SK-N-SH (cell line): ENCODE measurements at regions not wholly inside any gene's neighbourhood (a gene's known extent, or its start where the extent isn't known, plus 50 kb on each side); places are given as distances from the start of the nearest gene placed in this dataset.

ENCODE experiments used
- CTCF ChIA-PET: fragments of 300-600, 350-600 bp; formaldehyde crosslinking; extraction: SDS; loops from one replicate; lab custom pipeline; 2021; lab: Yijun Ruan, JAX
- POLR2A ChIA-PET: fragments of 350-600 bp; sonication (Branson Sonifier 250); formaldehyde crosslinking; extraction: SDS; loops from one replicate; lab custom pipeline; 2020; ENCODE audit warnings: antibody characterized with exemption, inconsistent platforms; lab: Yijun Ruan, JAX
- DNase-seq: peaks from one replicate; pipeline ENCODE4 v3.0.0; 2012
- H2AFZ ChIP-seq: fragments of 200-600 bp; sonication (generic); 2 replicates; pipeline ENCODE4 v1.8.1; 2016; ENCODE audit warnings: antibody characterized with exemption, mild to moderate bottlenecking, low read depth
- H3F3A ChIP-seq: fragments of 200-600 bp; sonication (generic); replicated peaks from 2 replicates; pipeline ENCODE3; 2016; ENCODE audit warnings: antibody characterized with exemption, mild to moderate bottlenecking; ENCODE audit not compliant: insufficient read depth
- H3K27ac ChIP-seq, 2 experiments: fragments of 200-500 bp in 1 of 2; fragments of 200-600 bp in 1 of 2; sonication (Bioruptor generic) in 1 of 2; sonication (generic), shearing (Covaris generic) in 1 of 2; 2 replicates each; pipeline versions ENCODE4 v1.5.1 to v1.6.1; 2014 to 2016; ENCODE audit warnings: low read depth in 2 of 2, inconsistent platforms in 1 of 2, low read length in 1 of 2, mild to moderate bottlenecking in 1 of 2, mixed read lengths in 1 of 2
- H3K27me3 ChIP-seq: fragments of 200-600 bp; sonication (generic), shearing (Covaris generic); 2 replicates; pipeline ENCODE4 v1.6.1; 2016; ENCODE audit warnings: mixed run types; ENCODE audit not compliant: insufficient read depth
- H3K36me3 ChIP-seq, 2 experiments: fragments of 200-500 bp in 1 of 2; fragments of 200-600 bp in 1 of 2; sonication (Bioruptor generic) in 1 of 2; sonication (generic) in 1 of 2; replicated peaks in 1 of 2; 2 replicates each; pipeline versions ENCODE3 to v1.5.1; 2014 to 2016; ENCODE audit warnings: low read length in 1 of 2, mild to moderate bottlenecking in 1 of 2; ENCODE audit not compliant: insufficient read depth in 2 of 2, control insufficient read depth in 1 of 2
- H3K4me1 ChIP-seq, 2 experiments: fragments of 200-500 bp in 1 of 2; fragments of 200-600 bp in 1 of 2; sonication (Bioruptor generic) in 1 of 2; sonication (generic), shearing (Covaris generic) in 1 of 2; 2 replicates each; pipeline versions ENCODE4 v1.5.1 to v1.6.1; 2014 to 2016; ENCODE audit warnings: low read depth in 1 of 2, low read length in 1 of 2, mixed run types in 1 of 2; ENCODE audit not compliant: insufficient read depth in 2 of 2, control insufficient read depth in 1 of 2
- H3K4me2 ChIP-seq: fragments of 200-600 bp; sonication (generic), shearing (Covaris generic); 2 replicates; pipeline ENCODE4 v1.6.1; 2017; ENCODE audit warnings: mixed run types
- H3K4me3 ChIP-seq, 2 experiments: fragments of 200-500 bp in 1 of 2; fragments of 200-600 bp in 1 of 2; sonication (Bioruptor generic) in 1 of 2; sonication (generic), shearing (Covaris generic) in 1 of 2; 2 replicates each; pipeline versions ENCODE4 v1.5.1 to v1.8.1; 2014 to 2016; ENCODE audit warnings: low read depth in 2 of 2, inconsistent platforms in 1 of 2, low read length in 1 of 2, mild to moderate bottlenecking in 1 of 2, mixed read lengths in 1 of 2, moderate library complexity in 1 of 2
- H3K79me2 ChIP-seq: fragments of 200-600 bp; sonication (generic); 2 replicates; pipeline ENCODE4 v1.8.1; 2017; ENCODE audit warnings: mild to moderate bottlenecking; ENCODE audit not compliant: insufficient read depth
- H3K9ac ChIP-seq: fragments of 200-600 bp; sonication (generic); 2 replicates; pipeline ENCODE4 v1.6.1; 2017; ENCODE audit warnings: mixed run types
- H3K9me2 ChIP-seq: fragments of 200-600 bp; sonication (generic); 2 replicates; pipeline ENCODE4 v1.6.1; 2017; ENCODE audit warnings: mixed run types
- H3K9me3 ChIP-seq: fragments of 200-600 bp; sonication (generic); 2 replicates; pipeline ENCODE4 v1.6.1; 2017; ENCODE audit warnings: mixed run types, mild to moderate bottlenecking, moderate library complexity
- H4K20me1 ChIP-seq: fragments of 200-600 bp; sonication (generic); 2 replicates; pipeline ENCODE4 v1.6.1; 2017; ENCODE audit warnings: mild to moderate bottlenecking, mixed run types; ENCODE audit not compliant: insufficient read depth
- CHD2 ChIP-seq: fragments of 150-350 bp; IDR thresholded peaks from 2 replicates; pipeline ENCODE4 v1.6.1; 2018; ENCODE audit warnings: low read length; ENCODE audit not compliant: partially characterized antibody
- ELF1 ChIP-seq: IDR thresholded peaks from 2 replicates; pipeline ENCODE4 v1.4.0; 2012
- FOXJ3 ChIP-seq: sonication (generic); formaldehyde crosslinking; IDR thresholded peaks from 2 replicates; pipeline ENCODE4 v1.5.1; 2020; ENCODE audit warnings: mild to moderate bottlenecking, missing genetic modification reagents
- FOXM1 ChIP-seq: IDR thresholded peaks from 2 replicates; pipeline ENCODE4 v1.4.0; 2012; ENCODE audit warnings: low read depth, mild to moderate bottlenecking
- GATA2 ChIP-seq: sonication (generic); formaldehyde crosslinking; IDR thresholded peaks from 2 replicates; pipeline ENCODE4 v1.5.0; 2020; ENCODE audit warnings: mild to moderate bottlenecking, missing genetic modification reagents
- MXI1 ChIP-seq: IDR thresholded peaks from 2 replicates; pipeline ENCODE4 v1.6.1; 2012; ENCODE audit warnings: mild to moderate bottlenecking, low read depth, low read length, improper control_type of control experiment
- RAD21 ChIP-seq: IDR thresholded peaks from 2 replicates; pipeline ENCODE4 v1.6.1; 2012; ENCODE audit warnings: mild to moderate bottlenecking, low read length
- SMC3 ChIP-seq: IDR thresholded peaks from 2 replicates; pipeline ENCODE4 v1.6.1; 2012; ENCODE audit warnings: low read depth, low read length, improper control_type of control experiment
- TAF1 ChIP-seq: IDR thresholded peaks from 2 replicates; pipeline ENCODE4 v1.6.1; 2012; ENCODE audit warnings: low read depth, mild to moderate bottlenecking, low read length, moderate library complexity, borderline replicate concordance
- TCF12 ChIP-seq: IDR thresholded peaks from 2 replicates; pipeline ENCODE4 v1.4.0; 2012
- TEAD4 ChIP-seq: IDR thresholded peaks from 2 replicates; pipeline ENCODE4 v1.4.0; 2012; ENCODE audit warnings: mild to moderate bottlenecking, borderline replicate concordance; ENCODE audit not compliant: insufficient read depth
- WGBS: methylation state at CpG from one replicate; pipeline ENCODE4 v1.1.6; 2017; ENCODE audit warnings: low lambda C conversion rate; 5-methylcytosine and 5-hydroxymethylcytosine counted together
- TF ChIP-seq, protein P1 (sequence below): IDR thresholded peaks from 2 replicates; pipeline ENCODE4; 2012
- TF ChIP-seq, protein P2 (sequence below): IDR thresholded peaks from 2 replicates; pipeline ENCODE4 v1.6.1; 2012; ENCODE audit warnings: mild to moderate bottlenecking, low read depth, low read length, moderate library complexity
- TF ChIP-seq, protein P3 (sequence below): fragments of 200-600 bp; sonication (generic); IDR thresholded peaks from 2 replicates; pipeline ENCODE4 v1.6.1; 2017; ENCODE audit warnings: antibody characterized with exemption, mild to moderate bottlenecking, moderate library complexity

DNA sequence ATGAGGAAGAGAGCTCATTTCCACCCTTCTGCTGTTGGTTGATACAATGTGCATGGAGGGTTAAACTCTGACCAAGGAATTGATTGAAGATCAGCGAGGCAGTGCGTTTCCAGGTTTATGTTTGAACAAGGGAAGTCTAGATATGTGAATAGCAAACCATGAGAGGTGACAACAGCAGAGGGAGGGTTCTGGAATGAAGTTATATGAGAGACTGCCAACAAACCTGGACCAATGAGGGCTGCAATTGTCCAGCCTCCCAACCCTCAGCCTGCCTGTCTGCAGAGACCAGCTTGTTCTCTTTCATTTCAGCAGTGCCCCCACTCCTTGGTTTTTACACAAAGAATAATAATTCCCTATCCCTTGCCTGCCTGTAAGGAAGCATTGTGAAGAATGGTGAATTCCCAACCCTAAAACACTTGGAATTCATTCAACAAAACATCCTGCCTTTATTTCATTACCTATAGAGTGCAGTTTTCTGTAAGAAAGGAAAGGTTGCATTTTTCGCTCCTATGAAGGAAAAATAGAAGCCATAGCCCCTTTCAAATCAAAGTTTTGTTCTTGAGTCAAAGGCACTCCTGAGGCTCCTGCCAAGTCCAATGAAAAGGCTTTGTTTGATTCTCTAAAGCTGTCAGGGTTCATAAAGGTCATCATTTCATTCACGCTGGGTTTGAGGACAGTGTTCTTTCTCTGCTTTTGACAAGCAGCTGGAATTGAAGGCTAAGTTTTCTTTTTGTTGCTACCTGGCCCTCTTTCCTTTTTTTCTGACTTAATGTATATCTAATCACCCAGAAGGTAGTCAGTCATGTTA is 53.6 kb upstream of the ABCC4 start:
- DNase-seq, result no peak
- Histone ChIP-seq H3K27me3 (no peaks in the 10 kb centered on the region), H3K4me1 (peaks cover 2 to 3% of the 10 kb centered on the region in 2 experiments; a peak in 2 of 4 replicates), H3K79me2 (no peaks in the 10 kb centered on the region), H3K9ac (no peak overlapping the region), H2AFZ (no peak overlapping the region), H3F3A (no peaks in the 10 kb centered on the region), H3K4me3 (no peak overlapping the region), H4K20me1 (no peaks in the 10 kb centered on the region), H3K4me2 (no peak overlapping the region), H3K9me3 (no peaks in the 10 kb centered on the region), H3K27ac (peak overlapping the region in 1 of 2 experiments; percentile 45; a peak in 1 of 4 replicates), H3K36me3 (no peaks in the 10 kb centered on the region), H3K9me2 (no peaks in the 10 kb centered on the region)
- 75% methylated on average over 4 of the region's 4 CpGs for WGBS
- ChIA-PET CTCF (interaction anchor here (1.1 kb wide), 1 partner anchor 22 kb away, joined by 4 read pairs; no protein-coding TSS in a partner anchor), POLR2A (no interaction called here)
- TF ChIP-seq GATA2, result no peak
- TF ChIP-seq CHD2, result no peak
- TF ChIP-seq, protein P1, sequence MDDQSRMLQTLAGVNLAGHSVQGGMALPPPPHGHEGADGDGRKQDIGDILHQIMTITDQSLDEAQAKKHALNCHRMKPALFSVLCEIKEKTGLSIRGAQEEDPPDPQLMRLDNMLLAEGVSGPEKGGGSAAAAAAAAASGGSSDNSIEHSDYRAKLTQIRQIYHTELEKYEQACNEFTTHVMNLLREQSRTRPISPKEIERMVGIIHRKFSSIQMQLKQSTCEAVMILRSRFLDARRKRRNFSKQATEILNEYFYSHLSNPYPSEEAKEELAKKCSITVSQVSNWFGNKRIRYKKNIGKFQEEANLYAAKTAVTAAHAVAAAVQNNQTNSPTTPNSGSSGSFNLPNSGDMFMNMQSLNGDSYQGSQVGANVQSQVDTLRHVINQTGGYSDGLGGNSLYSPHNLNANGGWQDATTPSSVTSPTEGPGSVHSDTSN, result no peak
- TF ChIP-seq, protein P2, sequence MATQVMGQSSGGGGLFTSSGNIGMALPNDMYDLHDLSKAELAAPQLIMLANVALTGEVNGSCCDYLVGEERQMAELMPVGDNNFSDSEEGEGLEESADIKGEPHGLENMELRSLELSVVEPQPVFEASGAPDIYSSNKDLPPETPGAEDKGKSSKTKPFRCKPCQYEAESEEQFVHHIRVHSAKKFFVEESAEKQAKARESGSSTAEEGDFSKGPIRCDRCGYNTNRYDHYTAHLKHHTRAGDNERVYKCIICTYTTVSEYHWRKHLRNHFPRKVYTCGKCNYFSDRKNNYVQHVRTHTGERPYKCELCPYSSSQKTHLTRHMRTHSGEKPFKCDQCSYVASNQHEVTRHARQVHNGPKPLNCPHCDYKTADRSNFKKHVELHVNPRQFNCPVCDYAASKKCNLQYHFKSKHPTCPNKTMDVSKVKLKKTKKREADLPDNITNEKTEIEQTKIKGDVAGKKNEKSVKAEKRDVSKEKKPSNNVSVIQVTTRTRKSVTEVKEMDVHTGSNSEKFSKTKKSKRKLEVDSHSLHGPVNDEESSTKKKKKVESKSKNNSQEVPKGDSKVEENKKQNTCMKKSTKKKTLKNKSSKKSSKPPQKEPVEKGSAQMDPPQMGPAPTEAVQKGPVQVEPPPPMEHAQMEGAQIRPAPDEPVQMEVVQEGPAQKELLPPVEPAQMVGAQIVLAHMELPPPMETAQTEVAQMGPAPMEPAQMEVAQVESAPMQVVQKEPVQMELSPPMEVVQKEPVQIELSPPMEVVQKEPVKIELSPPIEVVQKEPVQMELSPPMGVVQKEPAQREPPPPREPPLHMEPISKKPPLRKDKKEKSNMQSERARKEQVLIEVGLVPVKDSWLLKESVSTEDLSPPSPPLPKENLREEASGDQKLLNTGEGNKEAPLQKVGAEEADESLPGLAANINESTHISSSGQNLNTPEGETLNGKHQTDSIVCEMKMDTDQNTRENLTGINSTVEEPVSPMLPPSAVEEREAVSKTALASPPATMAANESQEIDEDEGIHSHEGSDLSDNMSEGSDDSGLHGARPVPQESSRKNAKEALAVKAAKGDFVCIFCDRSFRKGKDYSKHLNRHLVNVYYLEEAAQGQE, result no peak
- TF ChIP-seq ELF1, result no peak
- no peak for TF ChIP-seq RAD21
- TF ChIP-seq TCF12, result no peak
- TF ChIP-seq, protein P3, sequence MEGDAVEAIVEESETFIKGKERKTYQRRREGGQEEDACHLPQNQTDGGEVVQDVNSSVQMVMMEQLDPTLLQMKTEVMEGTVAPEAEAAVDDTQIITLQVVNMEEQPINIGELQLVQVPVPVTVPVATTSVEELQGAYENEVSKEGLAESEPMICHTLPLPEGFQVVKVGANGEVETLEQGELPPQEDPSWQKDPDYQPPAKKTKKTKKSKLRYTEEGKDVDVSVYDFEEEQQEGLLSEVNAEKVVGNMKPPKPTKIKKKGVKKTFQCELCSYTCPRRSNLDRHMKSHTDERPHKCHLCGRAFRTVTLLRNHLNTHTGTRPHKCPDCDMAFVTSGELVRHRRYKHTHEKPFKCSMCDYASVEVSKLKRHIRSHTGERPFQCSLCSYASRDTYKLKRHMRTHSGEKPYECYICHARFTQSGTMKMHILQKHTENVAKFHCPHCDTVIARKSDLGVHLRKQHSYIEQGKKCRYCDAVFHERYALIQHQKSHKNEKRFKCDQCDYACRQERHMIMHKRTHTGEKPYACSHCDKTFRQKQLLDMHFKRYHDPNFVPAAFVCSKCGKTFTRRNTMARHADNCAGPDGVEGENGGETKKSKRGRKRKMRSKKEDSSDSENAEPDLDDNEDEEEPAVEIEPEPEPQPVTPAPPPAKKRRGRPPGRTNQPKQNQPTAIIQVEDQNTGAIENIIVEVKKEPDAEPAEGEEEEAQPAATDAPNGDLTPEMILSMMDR, result no peak
- no peak for TF ChIP-seq SMC3
- TF ChIP-seq FOXM1, result no peak
- TF ChIP-seq TEAD4, result no peak
- TF ChIP-seq FOXJ3, result no peak
- no peak for TF ChIP-seq TAF1
- TF ChIP-seq MXI1, result no peak
